HCT116 (cell line): ENCODE measurements at regions not wholly inside any gene's neighbourhood (a gene's known extent, or its start where the extent isn't known, plus 50 kb on each side); places are given as distances from the start of the nearest gene placed in this dataset.

Source experiments
- ATAC-seq: fragments of 200-7000 bp; cut with Tn5 transposase; 2 replicates; pipeline ENCODE4 v1.9.1; 2020; ENCODE audit warnings: mild to moderate bottlenecking, moderate library complexity
- BruUV-seq: library from RNA; stranded (reverse); fragments of 400-500 nt; replicated peaks from 2 replicates; lab custom pipeline; 2021; lab: Mats Ljungman, UMichigan
- CTCF ChIA-PET: fragments of 300-600 bp; sonication (Branson Sonifier 250); formaldehyde crosslinking; loops from one replicate; lab custom pipeline; 2021; ENCODE audit warnings: antibody characterized with exemption; lab: Charles Lee
- POLR2A ChIA-PET: fragments of 300-600, 350-600 bp; sonication (Branson Sonifier 250); formaldehyde crosslinking; loops from one replicate; lab custom pipeline; 2021; ENCODE audit warnings: antibody characterized with exemption; lab: Charles Lee
- RAD21 ChIA-PET, 2 experiments: fragments of 300-600 bp; sonication (Branson Sonifier 250); formaldehyde crosslinking; loops; one replicate each; lab custom pipeline; 2023; ENCODE audit warnings: low total read pairs in 2 of 2; ENCODE audit not compliant: uncharacterized antibody in 2 of 2, unreplicated experiment in 2 of 2, low non-redundant PET in 1 of 2; lab: Charles Lee
- DNase-seq: peaks from one replicate; pipeline ENCODE4 v3.0.0-alpha.2; 2010; ENCODE audit warnings: low read depth, low spot score
- H2AFZ ChIP-seq: fragments of 200-600 bp; shearing (Covaris generic), sonication (generic); 2 replicates; pipeline ENCODE4 v1.6.1; 2017; ENCODE audit warnings: low read depth, mixed run types, mixed read lengths, antibody characterized with exemption, low read length; ENCODE audit not compliant: poor library complexity, severe bottlenecking
- H3K27ac ChIP-seq: 2 replicates; pipeline ENCODE4 v1.5.1; 2012; ENCODE audit warnings: low read depth, low read length
- H3K27me3 ChIP-seq: fragments of 200-600 bp; sonication (generic); 2 replicates; pipeline ENCODE4 v1.6.1; 2016; ENCODE audit warnings: mixed run types, low read length, mixed read lengths; ENCODE audit not compliant: insufficient read depth
- H3K36me3 ChIP-seq, 2 experiments: fragments of 200-500 bp in 1 of 2; fragments of 200-600 bp in 1 of 2; sonication (Bioruptor generic) in 1 of 2; sonication (generic) in 1 of 2; 2 replicates each; pipeline versions ENCODE4 v1.5.1 to v1.6.1; 2014 to 2016; ENCODE audit warnings: low read length in 2 of 2, inconsistent platforms in 1 of 2, mixed read lengths in 1 of 2, mixed run types in 1 of 2; ENCODE audit not compliant: insufficient read depth in 2 of 2, control insufficient read depth in 1 of 2
- H3K4me1 ChIP-seq, 2 experiments: fragments of 200-600 bp in 1 of 2; sonication (generic) in 1 of 2; 2 replicates each; pipeline versions ENCODE4 v1.5.1 to v1.6.1; 2012 to 2017; ENCODE audit warnings: low read length in 2 of 2, inconsistent platforms in 1 of 2, mild to moderate bottlenecking in 1 of 2, mixed read lengths in 1 of 2, mixed run types in 1 of 2, moderate library complexity in 1 of 2; ENCODE audit not compliant: insufficient read depth in 2 of 2, control insufficient read depth in 1 of 2
- H3K4me2 ChIP-seq: fragments of 200-600 bp; sonication (generic); 2 replicates; pipeline ENCODE4 v1.6.1; 2017; ENCODE audit warnings: mixed run types, low read length, mixed read lengths
- H3K4me3 ChIP-seq, 2 experiments: fragments of 200-600 bp in 1 of 2; sonication (generic) in 1 of 2; replicated peaks in 1 of 2; 2 replicates each; pipeline ENCODE4 v1.5.1; 2011 to 2016; ENCODE audit warnings: low read length in 2 of 2, control low read depth in 1 of 2, low read depth in 1 of 2, mild to moderate bottlenecking in 1 of 2, mixed read lengths in 1 of 2, mixed run types in 1 of 2
- H3K79me2 ChIP-seq: fragments of 200-600 bp; sonication (generic); 2 replicates; pipeline ENCODE4 v1.6.1; 2017; ENCODE audit warnings: mild to moderate bottlenecking, mixed run types, low read length, moderate library complexity, mixed read lengths; ENCODE audit not compliant: insufficient read depth
- H3K9ac ChIP-seq: fragments of 200-600 bp; sonication (generic); 2 replicates; pipeline ENCODE4 v1.6.1; 2016; ENCODE audit warnings: low read length, mixed read lengths
- H3K9me2 ChIP-seq: fragments of 200-600 bp; sonication (generic), shearing (Covaris generic); 2 replicates; pipeline ENCODE4 v1.6.1; 2017; ENCODE audit warnings: mixed run types, mild to moderate bottlenecking, moderate library complexity; ENCODE audit not compliant: insufficient read depth
- H3K9me3 ChIP-seq, 2 experiments: fragments of 200-500 bp in 1 of 2; fragments of 200-600 bp in 1 of 2; sonication (Bioruptor generic) in 1 of 2; sonication (generic) in 1 of 2; 2 replicates each; pipeline ENCODE4 v1.6.1; 2014 to 2017; ENCODE audit warnings: low read length in 2 of 2, mixed read lengths in 2 of 2, inconsistent platforms in 1 of 2, low read depth in 1 of 2, mild to moderate bottlenecking in 1 of 2, mixed run types in 1 of 2, moderate library complexity in 1 of 2; ENCODE audit not compliant: control insufficient read depth in 1 of 2, insufficient read depth in 1 of 2
- H4K20me1 ChIP-seq: fragments of 200-600 bp; sonication (generic), shearing (Covaris generic); 2 replicates; pipeline ENCODE4 v1.6.1; 2017; ENCODE audit warnings: mixed run types, mild to moderate bottlenecking, moderate library complexity; ENCODE audit not compliant: insufficient read depth
- ATF3 ChIP-seq: IDR thresholded peaks from 2 replicates; pipeline ENCODE4 v1.6.1; 2012
- CBX3 ChIP-seq: IDR thresholded peaks from 2 replicates; pipeline ENCODE4 v1.6.1; 2012; ENCODE audit warnings: low read depth
- CEBPB ChIP-seq: IDR thresholded peaks from 2 replicates; pipeline ENCODE4 v1.6.1; 2012; ENCODE audit warnings: low read depth
- CTCF ChIP-seq, 3 experiments: fragments of 200-600 bp in 1 of 3; sonication (generic) in 1 of 3; IDR thresholded peaks in 2 of 3; conservative IDR thresholded peaks in 1 of 3; 2 replicates each; pipeline ENCODE4 v1.5.1; 2012 to 2017; ENCODE audit warnings: low read depth in 2 of 3, low read length in 2 of 3, antibody characterized with exemption in 1 of 3, borderline replicate concordance in 1 of 3, control low read depth in 1 of 3, mild to moderate bottlenecking in 1 of 3, mixed read lengths in 1 of 3, mixed run types in 1 of 3, moderate library complexity in 1 of 3; ENCODE audit not compliant: insufficient read depth in 1 of 3
- ELF1 ChIP-seq: IDR thresholded peaks from 2 replicates; pipeline ENCODE4 v1.6.1; 2012; ENCODE audit warnings: low read depth, borderline replicate concordance
- EZH2 ChIP-seq: fragments of 200-600 bp; sonication (generic); IDR thresholded peaks from 2 replicates; pipeline ENCODE4 v1.6.1; 2017; ENCODE audit warnings: antibody characterized with exemption, mixed run types
- EZH2phosphoT487 ChIP-seq: fragments of 200-600 bp; IDR thresholded peaks from 2 replicates; pipeline ENCODE4 v1.6.1; 2018; ENCODE audit warnings: antibody characterized with exemption, borderline replicate concordance
- MAX ChIP-seq: IDR thresholded peaks from 2 replicates; pipeline ENCODE4 v1.6.1; 2012
- POLR2A ChIP-seq: IDR thresholded peaks from 2 replicates; pipeline ENCODE4 v1.7.0; 2011; ENCODE audit warnings: borderline replicate concordance; ENCODE audit not compliant: insufficient read depth, insufficient read length; ENCODE audit errors: extremely low read depth
- POLR2AphosphoS5 ChIP-seq: IDR thresholded peaks from 2 replicates; pipeline ENCODE4 v1.6.1; 2011; ENCODE audit warnings: mild to moderate bottlenecking, low read depth, low read length, moderate library complexity
- REST ChIP-seq: IDR thresholded peaks from 2 replicates; pipeline ENCODE4 v1.6.1; 2012; ENCODE audit warnings: low read depth
- SIN3A ChIP-seq: IDR thresholded peaks from 2 replicates; pipeline ENCODE4 v1.6.1; 2012; ENCODE audit warnings: low read depth
- SP1 ChIP-seq: IDR thresholded peaks from 2 replicates; pipeline ENCODE4 v1.6.1; 2012; ENCODE audit warnings: low read depth
- SRF ChIP-seq: IDR thresholded peaks from 2 replicates; pipeline ENCODE4 v1.6.1; 2012; ENCODE audit warnings: low read depth
- TCF7L2 ChIP-seq: IDR thresholded peaks from 2 replicates; pipeline ENCODE4 v1.7.0; 2011; ENCODE audit warnings: borderline replicate concordance, inconsistent platforms; ENCODE audit not compliant: insufficient read depth, insufficient read length; ENCODE audit errors: extremely low read depth
- YY1 ChIP-seq: IDR thresholded peaks from 2 replicates; pipeline ENCODE4 v1.6.1; 2011; ENCODE audit warnings: low read length, low read depth, moderate library complexity, mild to moderate bottlenecking; ENCODE audit not compliant: insufficient replicate concordance; ENCODE audit errors: extremely low read depth
- ZFX ChIP-seq: fragments of 450-650 bp; IDR thresholded peaks from 2 replicates; pipeline ENCODE4 v1.6.1; 2017
- intact Hi-C: fragments of 100-400 bp; cut with micrococcal nuclease; formaldehyde crosslinking; loops from 2 replicates; pipeline ENCODE4 v1.10.0; 2022

- DNase-seq (no peak), ATAC-seq (no peak)
- H3K9me2 ChIP-seq: no peaks in the 10 kb centered on the region
- intact Hi-C loops: no loop called here
- H3K9ac ChIP-seq: no peak overlapping the region
- no peak overlapping the region for H3K4me2 ChIP-seq
- H4K20me1 ChIP-seq: no peaks in the 10 kb centered on the region
- H3K79me2 ChIP-seq: no peaks in the 10 kb centered on the region
- CTCF ChIA-PET: no interaction called here
- TF ChIP-seq CBX3 (no peak), YY1 (no peak), ATF3 (no peak), SIN3A (no peak), MAX (no peak), ELF1 (no peak), CTCF (IDR thresholded peaks at IDR 0.05 in 2 of 3, conservative IDR thresholded peaks at IDR 0.05 in 1 of 3; ENCODE audit: borderline replicate concordance in 1 of 3, insufficient read depth in 1 of 3, low read depth in 2 of 3, low read length in 2 of 3) (no peak), TCF7L2 (no peak), SRF (no peak), SP1 (no peak), EZH2 (no peak), ZFX (no peak), POLR2A (no peak), POLR2AphosphoS5 (no peak), CEBPB (no peak), EZH2phosphoT487 (no peak), REST (no peak)
- no TSS peak for BruUV-seq
- no peak overlapping the region for H3K27ac ChIP-seq
- H3K27me3 ChIP-seq: no peaks in the 10 kb centered on the region
- POLR2A ChIA-PET: no interaction called here
- H3K9me3 ChIP-seq: no peaks in the 10 kb centered on the region
- no peaks in the 10 kb centered on the region for H3K36me3 ChIP-seq
- no peak overlapping the region for H3K4me3 ChIP-seq
- no peak overlapping the region for H2AFZ ChIP-seq
- RAD21 ChIA-PET: no interaction called here
- H3K4me1 ChIP-seq: no peaks in the 10 kb centered on the region
Observed at GRCh38 chrX:1938190-1938589, 323.3 kb downstream of the ASMT start.
